ENCODE measurements at regions not wholly inside any gene's neighbourhood (a gene's known extent, or its start where the extent isn't known, plus 50 kb on each side); places are given as distances from the start of the nearest gene placed in this dataset.

DNA sequence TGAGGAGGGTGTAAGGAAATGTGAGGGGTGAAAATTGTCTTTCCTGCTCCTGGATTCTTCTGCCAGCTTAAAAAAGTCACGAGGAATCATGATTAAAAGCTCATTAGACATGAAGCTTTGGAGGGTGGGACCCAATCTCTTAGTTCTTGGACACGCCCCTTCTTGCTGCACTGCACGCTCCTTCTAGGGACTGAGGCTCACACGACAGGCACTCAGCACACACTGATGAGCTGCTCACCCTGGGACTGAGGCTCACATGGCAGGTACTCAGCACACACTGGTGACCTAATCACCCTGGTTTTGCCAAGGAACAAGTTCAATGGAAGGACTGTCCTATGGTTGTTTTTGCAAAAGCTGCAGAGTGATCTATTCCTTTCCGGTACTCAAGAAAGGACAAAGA is 65.8 kb upstream of the ELMO1 start:
- H3K36me3 ChIP-seq: no peaks in the 10 kb centered on the region
- TF ChIP-seq, protein P1, sequence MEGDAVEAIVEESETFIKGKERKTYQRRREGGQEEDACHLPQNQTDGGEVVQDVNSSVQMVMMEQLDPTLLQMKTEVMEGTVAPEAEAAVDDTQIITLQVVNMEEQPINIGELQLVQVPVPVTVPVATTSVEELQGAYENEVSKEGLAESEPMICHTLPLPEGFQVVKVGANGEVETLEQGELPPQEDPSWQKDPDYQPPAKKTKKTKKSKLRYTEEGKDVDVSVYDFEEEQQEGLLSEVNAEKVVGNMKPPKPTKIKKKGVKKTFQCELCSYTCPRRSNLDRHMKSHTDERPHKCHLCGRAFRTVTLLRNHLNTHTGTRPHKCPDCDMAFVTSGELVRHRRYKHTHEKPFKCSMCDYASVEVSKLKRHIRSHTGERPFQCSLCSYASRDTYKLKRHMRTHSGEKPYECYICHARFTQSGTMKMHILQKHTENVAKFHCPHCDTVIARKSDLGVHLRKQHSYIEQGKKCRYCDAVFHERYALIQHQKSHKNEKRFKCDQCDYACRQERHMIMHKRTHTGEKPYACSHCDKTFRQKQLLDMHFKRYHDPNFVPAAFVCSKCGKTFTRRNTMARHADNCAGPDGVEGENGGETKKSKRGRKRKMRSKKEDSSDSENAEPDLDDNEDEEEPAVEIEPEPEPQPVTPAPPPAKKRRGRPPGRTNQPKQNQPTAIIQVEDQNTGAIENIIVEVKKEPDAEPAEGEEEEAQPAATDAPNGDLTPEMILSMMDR (IDR thresholded peaks at IDR 0.05): no peak
- intact Hi-C loops (cut with DNase I): no loop called here

DNA sequence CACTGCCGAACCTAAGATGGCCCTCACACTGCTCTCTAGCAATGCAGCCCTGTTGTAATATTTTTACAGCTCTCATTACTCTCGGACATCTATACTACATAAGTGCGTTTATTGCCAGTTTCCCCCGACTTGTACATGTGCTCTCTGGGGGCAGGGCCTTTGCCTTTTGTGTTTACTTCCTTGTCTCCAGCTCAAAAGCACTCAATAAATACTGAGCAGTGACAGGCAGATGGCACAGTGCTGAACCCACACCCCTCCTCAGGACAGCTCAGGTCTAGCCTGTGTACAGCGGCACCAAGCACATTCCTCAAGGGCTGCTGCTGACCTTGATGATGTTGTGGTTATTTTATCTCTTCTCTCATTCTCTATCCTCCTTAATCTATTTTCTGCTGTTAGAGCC is 68.0 kb upstream of the ELMO1 start:
- no peak overlapping the region for H3K27ac ChIP-seq
- intact Hi-C loops (cut with DNase I): no loop called here
- H3K4me1 ChIP-seq: no peaks in the 10 kb centered on the region
- TF ChIP-seq, protein P1 (IDR thresholded peaks at IDR 0.05): no peak
- H3K36me3 ChIP-seq: no peaks in the 10 kb centered on the region
- no peak overlapping the region for H3K4me3 ChIP-seq
- no peak for DNase-seq (ENCODE audit: low spot score in 2 of 2)
- no peaks in the 10 kb centered on the region for H3K9me3 ChIP-seq
- no peaks in the 10 kb centered on the region for H3K27me3 ChIP-seq

More for the DNA sequence above, 65.8 kb upstream of the ELMO1 start:
- Histone ChIP-seq H3K27ac (no peak overlapping the region), H3K4me1 (no peaks in the 10 kb centered on the region), H3K4me3 (no peak overlapping the region), H3K27me3 (no peaks in the 10 kb centered on the region), H3K9me3 (no peaks in the 10 kb centered on the region)
- DNase-seq (ENCODE audit: low spot score in 2 of 2): no peak

DNA sequence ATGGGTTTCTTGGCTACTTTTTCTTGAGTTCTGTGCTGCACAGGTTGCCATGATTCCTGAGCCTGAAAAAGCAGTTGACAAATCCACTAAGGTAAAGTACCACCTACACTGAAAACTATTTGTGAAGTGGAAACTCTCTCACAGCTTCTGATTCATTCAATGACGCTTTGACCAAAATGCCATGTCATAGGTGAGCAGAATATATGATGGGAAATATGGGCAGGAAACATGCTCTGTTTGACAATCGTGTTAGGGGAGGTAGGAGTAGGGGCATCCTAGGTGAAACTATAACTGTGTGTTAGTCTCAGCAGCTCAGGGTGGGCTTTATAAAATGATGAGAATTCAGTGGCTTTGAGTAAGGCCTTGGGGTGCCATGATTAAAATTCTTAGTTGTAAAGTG is 69.6 kb upstream of the ELMO1 start:
- Histone ChIP-seq H3K9me3 (no peaks in the 10 kb centered on the region), H3K36me3 (no peaks in the 10 kb centered on the region), H3K27me3 (no peaks in the 10 kb centered on the region), H3K4me1 (no peaks in the 10 kb centered on the region), H3K4me3 (no peak overlapping the region), H3K27ac (no peak overlapping the region)
- intact Hi-C loops (cut with DNase I): no loop called here
- no peak for DNase-seq (ENCODE audit: low spot score in 2 of 2)
- TF ChIP-seq, protein P1 (IDR thresholded peaks at IDR 0.05): no peak

DNA sequence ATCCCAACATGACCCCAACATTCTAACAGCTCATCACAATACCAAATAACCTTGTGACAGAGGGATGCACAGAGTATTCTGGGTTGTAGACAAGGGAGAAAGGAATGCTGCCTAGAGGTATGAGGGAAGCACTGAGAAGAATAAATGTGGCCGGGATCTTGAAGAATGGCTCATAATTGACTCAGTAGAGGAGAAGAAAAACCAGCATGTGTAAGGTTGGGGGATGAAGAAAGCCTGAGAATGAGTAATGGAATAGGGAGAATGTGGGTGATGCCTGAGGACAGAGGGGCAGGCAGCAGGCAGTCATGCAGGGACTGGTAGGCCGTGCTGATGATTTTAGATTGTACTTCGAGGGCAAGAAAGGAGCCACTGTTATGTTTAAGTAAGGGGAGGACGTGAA is 75.4 kb upstream of the ELMO1 start:
- Histone ChIP-seq H3K9me3 (no peaks in the 10 kb centered on the region), H3K36me3 (no peaks in the 10 kb centered on the region), H3K27me3 (no peaks in the 10 kb centered on the region), H3K4me1 (no peaks in the 10 kb centered on the region), H3K27ac (no peak overlapping the region), H3K4me3 (no peak overlapping the region)
- DNase-seq (ENCODE audit: low spot score in 2 of 2): no peak
- TF ChIP-seq, protein P1 (IDR thresholded peaks at IDR 0.05): no peak
- intact Hi-C loops (cut with DNase I): no loop called here

DNA sequence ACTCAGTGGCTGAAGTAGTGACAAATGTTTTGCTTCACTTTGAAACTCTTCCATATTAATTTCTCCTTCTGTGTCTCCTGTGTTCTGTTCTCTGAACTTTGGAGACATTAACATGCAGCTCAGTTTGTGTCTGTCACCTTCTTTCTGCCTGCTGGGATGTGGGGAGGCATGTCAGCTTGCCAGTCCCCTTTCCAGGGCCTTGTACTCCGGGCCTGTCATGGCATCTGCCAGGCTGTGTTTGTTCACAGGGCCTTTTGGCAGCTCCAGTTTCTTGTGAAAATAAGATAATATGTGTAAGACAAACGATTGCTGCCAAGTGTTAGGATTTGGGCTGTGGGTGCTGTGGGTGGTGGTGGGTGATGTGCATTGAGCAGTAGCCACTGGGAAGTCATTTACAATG is 76.1 kb upstream of the ELMO1 start:
- TF ChIP-seq, protein P1 (IDR thresholded peaks at IDR 0.05): no peak
- intact Hi-C loops (cut with DNase I): no loop called here
- Histone ChIP-seq H3K27ac (no peak overlapping the region), H3K9me3 (no peaks in the 10 kb centered on the region), H3K4me1 (no peaks in the 10 kb centered on the region), H3K36me3 (no peaks in the 10 kb centered on the region), H3K27me3 (no peaks in the 10 kb centered on the region), H3K4me3 (no peak overlapping the region)
- DNase-seq (ENCODE audit: low spot score in 2 of 2): no peak

DNA sequence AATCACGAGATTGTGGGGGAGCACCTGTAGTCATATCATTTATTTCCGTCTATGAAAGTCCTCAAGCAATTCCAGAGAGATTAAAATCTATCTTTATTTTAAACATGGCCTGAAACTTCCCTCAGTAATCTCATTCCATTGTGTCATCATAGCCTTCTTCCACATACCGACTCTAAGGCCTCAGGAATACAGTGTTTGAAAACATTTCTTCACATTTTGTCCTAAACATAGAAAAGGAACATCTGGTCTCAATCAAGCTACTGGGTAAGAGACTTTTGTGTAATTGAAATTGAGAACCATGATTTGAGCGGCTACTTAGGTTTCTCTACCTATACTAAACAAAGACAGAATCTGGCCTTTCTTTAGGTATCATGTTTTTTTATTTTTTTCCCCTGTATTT is 78.0 kb upstream of the ELMO1 start:
- no peaks in the 10 kb centered on the region for H3K27me3 ChIP-seq
- no peak for DNase-seq (ENCODE audit: low spot score in 2 of 2)
- H3K4me1 ChIP-seq: no peaks in the 10 kb centered on the region
- H3K9me3 ChIP-seq: no peaks in the 10 kb centered on the region
- intact Hi-C loops (cut with DNase I): no loop called here
- TF ChIP-seq, protein P1 (IDR thresholded peaks at IDR 0.05): no peak
- no peak overlapping the region for H3K4me3 ChIP-seq
- no peak overlapping the region for H3K27ac ChIP-seq
- H3K36me3 ChIP-seq: no peaks in the 10 kb centered on the region

All from ascending aorta (tissue), 2 donors.